H1 (cell line): ENCODE measurements at regions not wholly inside any gene's neighbourhood (a gene's known extent, or its start where the extent isn't known, plus 50 kb on each side); places are given as distances from the start of the nearest gene placed in this dataset.

Experiments used
- CTCF ChIA-PET: fragments of 300-600 bp; sonication (Branson Sonifier 250); formaldehyde crosslinking; loops from one replicate; lab custom pipeline; 2021; ENCODE audit not compliant: partially characterized antibody; lab: Charles Lee
- POLR2A ChIA-PET: fragments of 300-600 bp; sonication (Branson Sonifier 250); formaldehyde crosslinking; loops from one replicate; lab custom pipeline; 2021; ENCODE audit warnings: inconsistent platforms; ENCODE audit not compliant: partially characterized antibody; lab: Charles Lee
- DNase-seq, 2 experiments: peaks; one replicate each; pipeline versions ENCODE4 v3.0.0 to v3.0.0-alpha.2; 2010 to 2022; ENCODE audit warnings: low spot score in 2 of 2, low read depth in 1 of 2, mixed read lengths in 1 of 2
- FAIRE-seq: peaks from 2 replicates; lab custom pipeline; 2011; peaks lifted over from hg19 to GRCh38; lab: Jason Lieb, UNC
- H2AFZ ChIP-seq: 2 replicates; pipeline ENCODE4 v1.8.1; 2012; ENCODE audit warnings: low read length, inconsistent platforms
- H2AK5ac ChIP-seq: 2 replicates; pipeline ENCODE4 v1.6.1; 2013; ENCODE audit warnings: low read depth, low read length
- H2BK120ac ChIP-seq: replicated peaks from 2 replicates; pipeline ENCODE3; 2013; ENCODE audit warnings: low read depth, low read length, inconsistent platforms
- H2BK12ac ChIP-seq: 2 replicates; pipeline ENCODE4 v1.6.1; 2013; ENCODE audit warnings: low read depth, low read length
- H2BK15ac ChIP-seq: 2 replicates; pipeline ENCODE4 v1.6.1; 2013; ENCODE audit warnings: low read length
- H2BK20ac ChIP-seq: 2 replicates; pipeline ENCODE4 v1.6.1; 2013; ENCODE audit warnings: low read length
- H2BK5ac ChIP-seq: 2 replicates; pipeline ENCODE4 v1.6.1; 2013; ENCODE audit warnings: low read depth, low read length
- H3K14ac ChIP-seq: 2 replicates; pipeline ENCODE4 v1.6.1; 2013; ENCODE audit warnings: inconsistent platforms; ENCODE audit not compliant: insufficient read length
- H3K18ac ChIP-seq: 2 replicates; pipeline ENCODE4 v1.6.1; 2013; ENCODE audit warnings: low read length; ENCODE audit errors: extremely low read depth
- H3K23ac ChIP-seq: 2 replicates; pipeline ENCODE4 v1.6.1; 2013; ENCODE audit warnings: inconsistent platforms; ENCODE audit not compliant: insufficient read length
- H3K23me2 ChIP-seq: 2 replicates; pipeline ENCODE4 v1.6.1; 2013; ENCODE audit warnings: low read depth, low read length
- H3K27ac ChIP-seq: 2 replicates; pipeline ENCODE4 v1.6.1; 2011; ENCODE audit warnings: low read depth, low read length, inconsistent platforms
- H3K27me3 ChIP-seq, 4 experiments: replicated peaks in 1 of 4; 1 replicate in 1 of 4; 2 replicates in 3 of 4; pipeline versions ENCODE4 v1.6.1 to v1.8.1; 2011 to 2013; ENCODE audit warnings: low read length in 3 of 4, mild to moderate bottlenecking in 3 of 4, inconsistent platforms in 2 of 4, mixed read lengths in 2 of 4, moderate library complexity in 1 of 4; ENCODE audit not compliant: control insufficient read depth in 3 of 4, insufficient read depth in 3 of 4; ENCODE audit errors: extremely low read depth in 1 of 4
- H3K36me3 ChIP-seq, 4 experiments: 2 replicates each; pipeline versions ENCODE4 v1.6.1 to v1.8.1; 2011 to 2013; ENCODE audit warnings: mild to moderate bottlenecking in 4 of 4, low read length in 3 of 4, moderate library complexity in 2 of 4, control low read depth in 1 of 4, inconsistent platforms in 1 of 4; ENCODE audit not compliant: insufficient read depth in 4 of 4, control insufficient read depth in 2 of 4
- H3K4ac ChIP-seq: replicated peaks from 2 replicates; pipeline ENCODE3; 2013; ENCODE audit warnings: low read length, low read depth, mixed read lengths, inconsistent platforms; ENCODE audit not compliant: insufficient read length
- H3K4me1 ChIP-seq, 4 experiments: replicated peaks in 1 of 4; 1 replicate in 1 of 4; 2 replicates in 3 of 4; pipeline versions ENCODE4 v1.6.1 to v1.8.1; 2011 to 2013; ENCODE audit warnings: low read length in 3 of 4, inconsistent platforms in 2 of 4, mixed read lengths in 1 of 4; ENCODE audit not compliant: insufficient read depth in 4 of 4, control insufficient read depth in 3 of 4
- H3K4me2 ChIP-seq, 2 experiments: 2 replicates each; pipeline versions ENCODE4 v1.6.1 to v1.8.1; 2011 to 2013; ENCODE audit warnings: low read depth in 2 of 2, low read length in 2 of 2, control low read depth in 1 of 2, inconsistent platforms in 1 of 2, mild to moderate bottlenecking in 1 of 2; ENCODE audit not compliant: insufficient read depth in 1 of 2
- H3K4me3 ChIP-seq, 4 experiments: fragments of 200-600, 300-600 bp in 1 of 4; sonication (generic), shearing (Covaris generic), sonication (Bioruptor Twin) in 1 of 4; 2 replicates each; pipeline versions ENCODE4 v1.5.1 to v1.8.1; 2011 to 2016; ENCODE audit warnings: low read length in 4 of 4, low read depth in 3 of 4, control low read depth in 2 of 4, inconsistent platforms in 2 of 4, mild to moderate bottlenecking in 2 of 4, mixed read lengths in 1 of 4, moderate library complexity in 1 of 4; ENCODE audit not compliant: insufficient read depth in 2 of 4; ENCODE audit errors: extremely low read depth in 1 of 4
- H3K56ac ChIP-seq: replicated peaks from 2 replicates; pipeline ENCODE3; 2013; ENCODE audit warnings: low read depth, mild to moderate bottlenecking, mixed read lengths, low read length, inconsistent platforms; ENCODE audit not compliant: insufficient read length
- H3K79me1 ChIP-seq: 2 replicates; pipeline ENCODE4 v1.6.1; 2013; ENCODE audit warnings: low read depth, low read length, control low read depth
- H3K79me2 ChIP-seq, 2 experiments: 2 replicates each; pipeline versions ENCODE4 v1.6.1 to v1.8.1; 2012 to 2013; ENCODE audit warnings: low read length in 2 of 2, mild to moderate bottlenecking in 2 of 2, inconsistent platforms in 1 of 2; ENCODE audit not compliant: insufficient read depth in 2 of 2, control insufficient read depth in 1 of 2
- H3K9ac ChIP-seq, 4 experiments: replicated peaks in 1 of 4; 1 replicate in 1 of 4; 2 replicates in 3 of 4; pipeline versions ENCODE4 v1.6.1 to v1.8.1; 2011 to 2013; ENCODE audit warnings: low read depth in 3 of 4, low read length in 3 of 4, control low read depth in 2 of 4, mild to moderate bottlenecking in 2 of 4, moderate library complexity in 2 of 4, inconsistent platforms in 1 of 4; ENCODE audit errors: extremely low read depth in 1 of 4
- H3K9me3 ChIP-seq, 2 experiments: 2 replicates each; pipeline versions ENCODE4 v1.6.1 to v1.8.1; 2012 to 2013; ENCODE audit warnings: mild to moderate bottlenecking in 2 of 2, moderate library complexity in 2 of 2, control low read depth in 1 of 2, inconsistent platforms in 1 of 2, low read depth in 1 of 2, low read length in 1 of 2, mixed read lengths in 1 of 2; ENCODE audit not compliant: insufficient read depth in 2 of 2
- H4K20me1 ChIP-seq, 2 experiments: replicated peaks in 1 of 2; 2 replicates each; pipeline versions ENCODE3 to v1.8.1; 2011 to 2013; ENCODE audit warnings: inconsistent platforms in 2 of 2, low read length in 2 of 2, mild to moderate bottlenecking in 1 of 2; ENCODE audit not compliant: insufficient read depth in 2 of 2, control insufficient read depth in 1 of 2
- H4K5ac ChIP-seq: 2 replicates; pipeline ENCODE4 v1.6.1; 2013; ENCODE audit warnings: low read length, low read depth, mixed read lengths, inconsistent platforms; ENCODE audit not compliant: insufficient read length
- H4K8ac ChIP-seq: 2 replicates; pipeline ENCODE4 v1.8.0; 2013; ENCODE audit warnings: mild to moderate bottlenecking, moderate library complexity, low read length, inconsistent platforms; ENCODE audit not compliant: insufficient read depth; ENCODE audit errors: extremely low read depth
- H4K91ac ChIP-seq: replicated peaks from 2 replicates; pipeline ENCODE3; 2013; ENCODE audit warnings: low read length, mixed read lengths, inconsistent platforms; ENCODE audit not compliant: insufficient read length
- ATF3 ChIP-seq: IDR thresholded peaks from 2 replicates; pipeline ENCODE4 v1.6.1; 2011; ENCODE audit warnings: low read depth, mild to moderate bottlenecking, low read length; ENCODE audit not compliant: insufficient read depth
- BCL11A ChIP-seq, 2 experiments: IDR thresholded peaks; one replicate each; pipeline ENCODE4 v1.6.1; 2011; ENCODE audit warnings: low read depth in 2 of 2, low read length in 2 of 2, mild to moderate bottlenecking in 2 of 2
- CBX5 ChIP-seq: fragments of 300-800, 300-1000 bp; sonication (generic); IDR thresholded peaks from 2 replicates; pipeline ENCODE4 v1.7.1; 2016; ENCODE audit warnings: antibody characterized with exemption, low read length, low read depth
- CHD1 ChIP-seq: IDR thresholded peaks from 2 replicates; pipeline ENCODE4 v1.6.1; 2012; ENCODE audit warnings: low read depth, low read length, improper control_type of control experiment
- FOSL1 ChIP-seq: IDR thresholded peaks from 2 replicates; pipeline ENCODE4 v1.6.1; 2011; ENCODE audit warnings: mild to moderate bottlenecking, low read depth, low read length, moderate library complexity; ENCODE audit not compliant: insufficient read depth
- JUND ChIP-seq: IDR thresholded peaks from 2 replicates; pipeline ENCODE4 v1.6.1; 2011; ENCODE audit warnings: mild to moderate bottlenecking, improper control_type of control experiment, low read length
- KDM1A ChIP-seq: fragments of 200-600, 300-600 bp; sonication (generic); IDR thresholded peaks from 2 replicates; pipeline ENCODE4 v1.7.1; 2016; ENCODE audit warnings: mild to moderate bottlenecking, low read length, borderline replicate concordance
- NRF1 ChIP-seq: IDR thresholded peaks from 2 replicates; pipeline ENCODE4 v1.6.1; 2011; ENCODE audit warnings: mild to moderate bottlenecking, low read depth, low read length, improper control_type of control experiment
- POLR2A ChIP-seq, 2 experiments: IDR thresholded peaks; 1 replicate in 1 of 2; 2 replicates in 1 of 2; pipeline ENCODE4 v1.6.1; 2011; ENCODE audit warnings: low read depth in 2 of 2, low read length in 2 of 2, mild to moderate bottlenecking in 2 of 2; ENCODE audit errors: control extremely low read depth in 1 of 2
- RBBP5 ChIP-seq: IDR thresholded peaks from 2 replicates; pipeline ENCODE4 v1.7.1; 2012; ENCODE audit warnings: low read depth, mild to moderate bottlenecking, inconsistent platforms, low read length, moderate library complexity, borderline replicate concordance
- RFX5 ChIP-seq: IDR thresholded peaks from 2 replicates; pipeline ENCODE4 v1.6.1; 2011; ENCODE audit warnings: low read depth, low read length, improper control_type of control experiment, borderline replicate concordance
- RNF2 ChIP-seq: fragments of 200-900, 300-1000 bp; sonication (generic); IDR thresholded peaks from 2 replicates; pipeline ENCODE4 v1.7.1; 2016; ENCODE audit warnings: borderline replicate concordance, low read depth, mild to moderate bottlenecking, antibody characterized with exemption, low read length; ENCODE audit not compliant: poor library complexity, severe bottlenecking; ENCODE audit errors: missing control alignments
- TBP ChIP-seq: IDR thresholded peaks from 2 replicates; pipeline ENCODE4 v1.6.1; 2011; ENCODE audit warnings: low read depth, low read length, improper control_type of control experiment
- TCF12 ChIP-seq: IDR thresholded peaks from 2 replicates; pipeline ENCODE4 v1.6.1; 2011; ENCODE audit warnings: low read depth, mild to moderate bottlenecking, low read length
- TEAD4 ChIP-seq: IDR thresholded peaks from 2 replicates; pipeline ENCODE4 v1.6.1; 2012; ENCODE audit warnings: low read depth, low read length, inconsistent platforms, mixed read lengths
- WGBS, 2 experiments: shearing (Covaris generic) in 1 of 2; methylation state at CpG; one replicate each; pipeline versions ENCODE4 v1.1.6 to v1.1.7; 2013 to 2015; ENCODE audit warnings: low lambda C conversion rate in 2 of 2, mixed read lengths in 2 of 2, inconsistent platforms in 1 of 2, low coverage in 1 of 2, missing lambda C conversion rate in 1 of 2; ENCODE audit not compliant: insufficient replicate concordance in 2 of 2, insufficient coverage in 1 of 2, insufficient read length in 1 of 2; ENCODE audit errors: extremely low coverage in 1 of 2, missing lambda C conversion rate in 1 of 2; 5-methylcytosine and 5-hydroxymethylcytosine counted together

- DNase-seq, result no peak
- Histone ChIP-seq H3K79me1 (no peaks in the 10 kb centered on the region), H3K9me3 (no peaks in the 10 kb centered on the region), H3K36me3 (no peaks in the 10 kb centered on the region), H3K27ac (no peak overlapping the region), H2AFZ (no peak overlapping the region), H3K4me1 (peaks cover 0 to 3% (median 0%) of the 10 kb centered on the region in 4 experiments; a peak in 1 of 7 replicates), H2BK5ac (no peak overlapping the region), H4K5ac (no peak overlapping the region), H3K4me3 (no peak overlapping the region), H3K9ac (no peak overlapping the region), H3K14ac (no peak overlapping the region), H2BK120ac (no peak overlapping the region), H3K56ac (no peak overlapping the region), H4K8ac (no peak overlapping the region), H2AK5ac (no peak overlapping the region), H2BK20ac (no peak overlapping the region), H3K4ac (no peak overlapping the region), H2BK12ac (peak overlapping the region; percentile 29; the same call in 1 of the 2 replicates), H3K27me3 (no peaks in the 10 kb centered on the region; a peak in 1 of 7 replicates), H4K91ac (no peak overlapping the region), H3K23ac (no peak overlapping the region), H4K20me1 (peaks cover 0 to 3% of the 10 kb centered on the region in 2 experiments), H2BK15ac (no peak overlapping the region), H3K18ac (no peak overlapping the region), H3K23me2 (peaks cover 9% of the 10 kb centered on the region; the same call in 1 of the 2 replicates), H3K79me2 (no peaks in the 10 kb centered on the region), H3K4me2 (no peak overlapping the region)
- no peak for FAIRE-seq
- POLR2A ChIA-PET, result no interaction called here
- CTCF ChIA-PET, result no interaction called here
- WGBS, 2 experiments, result 90% methylated on average over 3 of the region's 3 CpGs; no CpG with 5 or more reads in 1 of the 2 experiments
- TF ChIP-seq RBBP5 (no peak), TEAD4 (no peak), TCF12 (no peak), CBX5 (no peak), RNF2 (no peak), NRF1 (no peak), BCL11A (IDR thresholded peaks at IDR 0.05; ENCODE audit: low read depth in 2 of 2, low read length in 2 of 2) (no peak), ATF3 (no peak), JUND (no peak), POLR2A (IDR thresholded peaks at IDR 0.05; ENCODE audit: control extremely low read depth in 1 of 2, low read depth in 2 of 2, low read length in 2 of 2) (no peak), TBP (no peak), RFX5 (no peak), CHD1 (no peak), FOSL1 (no peak), KDM1A (no peak)
These were observed 176.3 kb upstream of the PPP1R26 start for GRCh38 chr9:135303280-135303647.
